Activated CD4-positive, alpha-beta T cell treated with anti-CD3 and anti-CD28 coated beads for 24 hours (primary cell): ENCODE measurements at regions not wholly inside any gene's neighbourhood (a gene's known extent, or its start where the extent isn't known, plus 50 kb on each side); places are given as distances from the start of the nearest gene placed in this dataset.
"Not testable (repeated sequence)": the region's sequence is repeated elsewhere in the genome, so short reads cannot be mapped to it uniquely, and the experiment has no call there.

Experiments
- DNase-seq, 2 donors: peaks; one replicate each; pipeline ENCODE4 v3.0.0-alpha.2; 2020; ENCODE audit warnings: low read depth in 2 of 2

- no peak for DNase-seq
Measured at GRCh38 chr10:81733542-81733941, 141.5 kb upstream of the NRG3 start.

DNA sequence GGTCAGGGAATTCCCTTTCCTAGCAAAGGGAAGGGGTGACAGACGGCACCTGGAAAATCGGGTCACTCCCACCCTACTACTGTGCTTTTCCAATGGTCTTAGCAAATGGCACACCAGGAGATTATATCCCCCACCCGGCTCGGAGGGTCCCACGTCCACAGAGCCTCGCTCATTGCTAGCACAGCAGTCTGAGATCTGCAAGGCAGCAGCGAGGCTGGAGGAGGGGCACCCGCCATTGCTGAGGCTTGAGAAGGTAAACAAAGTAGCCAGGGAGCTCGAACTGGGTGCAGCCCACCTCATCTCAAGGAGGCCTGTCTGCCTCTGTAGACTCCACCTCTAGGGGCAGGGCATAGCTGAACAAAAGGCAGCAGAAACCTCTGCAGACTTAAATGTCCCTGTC lies 139.8 kb upstream of the NRG3 start:
- not testable (repeated sequence) for DNase-seq

GRCh38 chr10:81759111-81759510 lies 115.9 kb upstream of the NRG3 start:
- DNase-seq, result no peak

DNA sequence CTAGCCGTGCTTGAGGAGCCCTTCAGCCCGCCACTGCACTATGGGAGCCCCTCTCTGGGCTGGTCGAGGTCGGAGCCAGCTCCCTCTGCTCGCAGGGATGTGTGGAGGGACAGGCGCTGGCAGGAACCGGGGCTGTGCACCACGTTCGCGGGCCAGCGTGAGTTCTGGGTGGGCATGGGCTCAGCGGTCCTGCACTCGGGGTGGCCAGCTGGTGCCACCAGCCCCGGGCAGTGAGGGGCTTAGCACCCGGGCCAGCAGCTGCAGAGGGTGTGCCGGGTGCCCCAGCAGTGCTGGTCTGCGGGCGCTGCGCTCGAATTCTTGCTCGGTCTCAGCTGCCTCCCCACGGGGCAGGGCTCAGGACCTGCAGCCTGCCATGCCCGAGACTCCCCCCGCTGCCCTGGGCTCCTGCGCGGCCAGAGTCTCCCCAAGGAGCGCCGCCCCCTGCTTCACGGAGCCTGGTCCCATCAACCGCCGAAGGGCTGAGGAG lies 90.8 kb upstream of the NRG3 start:
- no peak for DNase-seq

GRCh38 chr10:81792729-81793128 lies 82.3 kb upstream of the NRG3 start:
- DNase-seq, result no peak

- no peak for DNase-seq
Measured at GRCh38 chr10:81806842-81807241, 68.2 kb upstream of the NRG3 start.

- no peak for DNase-seq
Measured at GRCh38 chr10:81814842-81815241, 60.2 kb upstream of the NRG3 start.

- DNase-seq, result no peak
Measured at GRCh38 chr10:81817596-81818170, 57.3 kb upstream of the NRG3 start.

DNA sequence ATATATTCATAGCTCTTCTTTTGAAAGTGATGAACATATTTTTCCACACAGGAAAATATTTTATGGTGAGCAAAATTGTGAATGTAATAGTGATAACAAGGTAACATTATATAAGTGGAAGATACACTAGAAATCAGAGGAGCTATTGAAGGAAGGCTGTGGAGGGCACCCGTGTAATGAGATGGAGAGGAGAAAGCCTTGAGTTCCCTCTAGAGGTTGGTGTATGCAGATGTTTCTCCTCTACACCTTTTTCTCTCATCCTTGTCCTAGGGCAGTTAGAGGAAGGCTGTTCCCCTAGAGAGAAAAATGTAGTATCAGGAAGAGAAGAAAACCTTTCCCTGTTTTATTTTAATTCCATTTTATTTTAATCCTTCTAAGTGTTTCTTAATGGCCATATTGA lies 54.6 kb upstream of the NRG3 start:
- DNase-seq, result no peak
